Pancreas (tissue), 10 donors: ENCODE measurements at regions not wholly inside any gene's neighbourhood (a gene's known extent, or its start where the extent isn't known, plus 50 kb on each side); places are given as distances from the start of the nearest gene placed in this dataset.

ENCODE experiments used
- ATAC-seq, 4 donors: fragments of 200-7000 bp; cut with Tn5 transposase; one replicate each; pipeline versions ENCODE4 v1.8.0 to v1.9.1; 2020; ENCODE audit warnings: mild to moderate bottlenecking in 4 of 4, moderate library complexity in 4 of 4
- DNase-seq, 6 donors: peaks; one replicate each; pipeline ENCODE4 v3.0.0-alpha.2; 2020
- FAIRE-seq: peaks from 2 replicates; lab custom pipeline; 2012; peaks lifted over from hg19 to GRCh38; lab: Jason Lieb, UNC
- H3K27ac ChIP-seq, 4 donors: fragments of 200-600 bp; sonication (generic); 1 replicate in 3 of 4; 2 replicates in 1 of 4; pipeline versions ENCODE4 v1.5.0 to v1.8.0; 2020
- H3K27me3 ChIP-seq, 4 donors: fragments of 200-600 bp; one replicate each; pipeline ENCODE4 v1.8.0; 2021
- H3K36me3 ChIP-seq, 3 donors: fragments of 200-600 bp; sonication (generic) in 1 of 3; one replicate each; pipeline versions ENCODE4 v1.5.0 to v1.8.0; 2020 to 2021
- H3K4me1 ChIP-seq, 3 donors: fragments of 200-600 bp; one replicate each; pipeline ENCODE4 v1.8.0; 2021
- H3K4me3 ChIP-seq, 4 donors: fragments of 200-600 bp; sonication (generic) in 2 of 4; one replicate each; pipeline versions ENCODE4 v1.5.0 to v1.8.0; 2020 to 2021
- H3K9me3 ChIP-seq, 4 donors: fragments of 200-600 bp; one replicate each; pipeline ENCODE4 v1.8.0; 2021
- WGBS, 2 donors: extraction: QIAGEN DNeasy Blood & Tissue Kit; methylation state at CpG; one replicate each; pipeline ENCODE4 v1.1.7; 2013; 5-methylcytosine and 5-hydroxymethylcytosine counted together
- intact Hi-C, 3 donors: fragments of 100-400 bp; cut with DNase I; formaldehyde crosslinking; loops; one replicate each; pipeline versions ENCODE4 v1.11.1 to v1.14.2; 2022
- TF ChIP-seq, protein P1 (sequence below), 4 donors: fragments of 200-600 bp; sonication (generic) in 3 of 4; IDR thresholded peaks; one replicate each; pipeline versions ENCODE4 v1.5.0 to v1.8.0; 2021; ENCODE audit warnings: antibody characterized with exemption in 4 of 4
- donor health status: healthy with polysubstance abuse.
- donor health status: DM: no; HTN: no; CAD: no; lungs with moderate emphysema.
- donor health status: DM: no; HTN: no; CAD: no.
- donor health status: control.
- donor health status: control.
- donor health status: Bipolar disorder and iron deficiency.
- donor health status: DM: yes; HTN: yes; CAD: no.
- donor health status: DM: no; HTN: no; CAD: no.
- donor health status: DM: no; HTN: no; CAD: no.
- donor health status: DM: yes; HTN: yes; CAD: no.

DNA sequence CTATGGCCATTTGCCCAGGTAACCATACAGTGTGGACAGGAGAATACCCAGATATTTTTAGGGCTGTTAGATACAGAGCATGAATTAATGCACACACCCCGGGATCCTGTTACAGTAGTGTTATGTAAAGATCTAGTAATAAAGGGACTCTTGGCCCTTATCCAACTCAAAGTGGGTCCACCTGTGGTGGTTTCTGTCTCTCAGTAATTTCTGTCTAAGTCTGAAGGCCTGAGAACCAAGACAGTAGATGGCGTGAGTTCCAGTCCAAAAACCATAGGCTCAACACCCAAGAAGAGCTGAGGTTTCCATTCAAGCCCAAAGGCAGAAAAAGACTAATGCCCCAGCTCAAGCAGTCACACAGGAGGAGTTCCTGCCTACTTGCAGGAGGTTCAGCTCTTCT lies 277.7 kb downstream of the ZEB1 start:
- H3K27me3 ChIP-seq: no peaks in the 10 kb centered on the region
- no peaks in the 10 kb centered on the region for H3K4me1 ChIP-seq
- WGBS, 2 donors: 90 to 95% methylated on average over 2 of the region's 2 CpGs
- no peak for ATAC-seq
- H3K27ac ChIP-seq: no peak overlapping the region
- H3K4me3 ChIP-seq: no peak overlapping the region
- TF ChIP-seq, protein P1, sequence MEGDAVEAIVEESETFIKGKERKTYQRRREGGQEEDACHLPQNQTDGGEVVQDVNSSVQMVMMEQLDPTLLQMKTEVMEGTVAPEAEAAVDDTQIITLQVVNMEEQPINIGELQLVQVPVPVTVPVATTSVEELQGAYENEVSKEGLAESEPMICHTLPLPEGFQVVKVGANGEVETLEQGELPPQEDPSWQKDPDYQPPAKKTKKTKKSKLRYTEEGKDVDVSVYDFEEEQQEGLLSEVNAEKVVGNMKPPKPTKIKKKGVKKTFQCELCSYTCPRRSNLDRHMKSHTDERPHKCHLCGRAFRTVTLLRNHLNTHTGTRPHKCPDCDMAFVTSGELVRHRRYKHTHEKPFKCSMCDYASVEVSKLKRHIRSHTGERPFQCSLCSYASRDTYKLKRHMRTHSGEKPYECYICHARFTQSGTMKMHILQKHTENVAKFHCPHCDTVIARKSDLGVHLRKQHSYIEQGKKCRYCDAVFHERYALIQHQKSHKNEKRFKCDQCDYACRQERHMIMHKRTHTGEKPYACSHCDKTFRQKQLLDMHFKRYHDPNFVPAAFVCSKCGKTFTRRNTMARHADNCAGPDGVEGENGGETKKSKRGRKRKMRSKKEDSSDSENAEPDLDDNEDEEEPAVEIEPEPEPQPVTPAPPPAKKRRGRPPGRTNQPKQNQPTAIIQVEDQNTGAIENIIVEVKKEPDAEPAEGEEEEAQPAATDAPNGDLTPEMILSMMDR (IDR thresholded peaks at IDR 0.05): no peak
- no peaks in the 10 kb centered on the region for H3K9me3 ChIP-seq
- intact Hi-C loops: no loop called here
- DNase-seq: no peak
- no peak for FAIRE-seq
- no peaks in the 10 kb centered on the region for H3K36me3 ChIP-seq

DNA sequence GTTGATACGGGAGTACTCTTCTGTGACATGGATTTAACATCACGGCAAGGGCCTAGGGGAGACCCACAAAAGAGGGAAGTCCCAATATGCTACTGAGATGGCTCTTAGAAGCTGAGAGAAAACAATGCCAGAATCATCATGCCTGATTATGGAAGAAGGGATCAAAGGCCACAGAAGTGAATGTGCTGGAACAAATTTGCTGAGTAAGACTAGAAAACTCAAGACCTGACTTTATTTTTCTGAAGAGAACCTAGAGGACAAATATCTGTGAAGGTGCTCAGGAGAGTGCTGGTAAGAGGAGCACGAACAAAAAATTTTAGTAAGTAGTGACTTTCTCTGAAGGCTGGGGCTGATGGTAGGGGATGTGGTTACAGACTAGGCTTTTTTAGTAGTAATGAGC lies 277.0 kb downstream of the ZEB1 start:
- Histone ChIP-seq H3K4me3 (no peak overlapping the region), H3K36me3 (no peaks in the 10 kb centered on the region), H3K9me3 (no peaks in the 10 kb centered on the region), H3K4me1 (no peaks in the 10 kb centered on the region), H3K27me3 (no peaks in the 10 kb centered on the region), H3K27ac (no peak overlapping the region)
- ATAC-seq (no peak), DNase-seq (no peak), FAIRE-seq (no peak)
- intact Hi-C loops: no loop called here
- TF ChIP-seq, protein P1 (IDR thresholded peaks at IDR 0.05): no peak
- 39 to 79% methylated on average over 3 of the region's 3 CpGs for WGBS, 2 donors

DNA sequence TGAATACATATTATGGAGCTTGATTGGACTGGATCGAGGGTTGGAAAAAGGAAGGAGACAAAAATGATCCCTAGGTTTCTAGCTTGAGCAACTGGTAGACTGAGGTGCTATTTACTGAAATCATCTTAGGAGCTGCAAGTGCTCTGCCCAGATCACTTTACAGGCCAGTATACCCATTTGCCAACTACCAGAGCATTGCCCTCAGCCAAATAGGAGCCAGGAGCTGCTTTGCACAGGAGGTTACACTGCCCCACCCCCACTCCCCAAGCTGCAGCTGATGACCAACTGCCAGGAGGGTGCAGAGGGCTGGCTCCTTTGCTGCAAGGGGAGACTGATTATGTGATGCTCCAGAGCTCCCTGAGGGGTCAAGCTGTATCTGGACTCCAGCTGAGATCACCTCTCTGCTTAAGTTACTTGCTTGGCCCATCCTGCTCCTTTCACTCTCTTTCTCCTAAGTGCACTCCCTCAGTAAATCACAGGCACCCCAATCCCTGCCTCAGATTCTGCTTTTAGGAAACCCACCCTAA lies 275.4 kb downstream of the ZEB1 start:
- DNase-seq (no peak), FAIRE-seq (no peak), ATAC-seq (no peak)
- H3K9me3 ChIP-seq: no peaks in the 10 kb centered on the region
- no peak overlapping the region for H3K4me3 ChIP-seq
- no peaks in the 10 kb centered on the region for H3K27me3 ChIP-seq
- H3K36me3 ChIP-seq: no peaks in the 10 kb centered on the region
- H3K27ac ChIP-seq: no peak overlapping the region
- TF ChIP-seq, protein P1 (IDR thresholded peaks at IDR 0.05): no peak
- no peaks in the 10 kb centered on the region for H3K4me1 ChIP-seq
- intact Hi-C loops: no loop called here
- WGBS, 2 donors: 77 to 81% methylated on average over 1 of the region's 1 CpG

DNA sequence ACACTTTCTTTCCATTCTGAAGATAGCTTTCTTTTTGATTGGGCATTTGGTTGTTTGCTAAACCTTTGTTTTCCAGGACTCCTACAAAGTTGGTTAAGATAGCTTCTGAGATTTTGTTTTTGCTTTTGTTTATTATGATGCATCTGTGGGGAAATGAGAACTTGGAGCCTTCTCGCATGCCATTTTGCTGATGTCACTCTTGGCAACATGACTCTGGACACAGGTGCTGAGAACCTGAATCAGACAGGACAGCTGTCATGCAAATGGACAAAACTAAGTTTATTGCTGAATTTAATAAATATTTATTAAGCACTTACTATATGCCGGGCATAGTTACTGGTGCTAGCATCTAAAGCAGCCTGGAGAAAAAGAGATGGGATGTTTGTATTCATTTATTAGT lies 274.1 kb downstream of the ZEB1 start:
- intact Hi-C loops: no loop called here
- no peaks in the 10 kb centered on the region for H3K36me3 ChIP-seq
- TF ChIP-seq, protein P1 (IDR thresholded peaks at IDR 0.05): no peak
- no peak for FAIRE-seq
- no peaks in the 10 kb centered on the region for H3K9me3 ChIP-seq
- ATAC-seq: no peak
- DNase-seq: no peak
- no peak overlapping the region for H3K27ac ChIP-seq
- no peak overlapping the region for H3K4me3 ChIP-seq
- H3K4me1 ChIP-seq: no peaks in the 10 kb centered on the region
- no peaks in the 10 kb centered on the region for H3K27me3 ChIP-seq
- 67 to 79% methylated on average over 2 of the region's 2 CpGs for WGBS, 2 donors

DNA sequence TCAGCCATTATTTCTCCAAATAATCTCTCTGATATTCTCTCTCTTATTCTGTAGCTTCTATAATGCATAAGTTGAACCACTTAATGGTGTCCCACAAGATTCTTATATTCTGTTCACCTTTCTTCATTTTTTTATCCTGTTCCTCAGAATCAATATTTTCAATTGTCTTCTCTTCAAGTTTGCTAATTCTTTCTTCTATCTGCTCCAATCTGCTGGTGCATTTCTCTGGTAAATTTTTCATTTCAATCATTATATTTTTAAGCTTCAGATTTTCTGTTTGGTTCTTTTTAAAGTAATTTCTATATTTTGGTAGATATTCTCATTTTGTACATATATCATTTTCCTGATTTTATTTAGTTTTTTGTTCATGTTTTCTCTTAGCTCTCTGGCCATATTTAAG lies 272.6 kb downstream of the ZEB1 start:
- TF ChIP-seq, protein P1 (IDR thresholded peaks at IDR 0.05): no peak
- Histone ChIP-seq H3K9me3 (no peaks in the 10 kb centered on the region), H3K4me3 (no peak overlapping the region), H3K27me3 (no peaks in the 10 kb centered on the region), H3K4me1 (no peaks in the 10 kb centered on the region), H3K36me3 (no peaks in the 10 kb centered on the region), H3K27ac (no peak overlapping the region)
- DNase-seq (no peak), FAIRE-seq (no peak), ATAC-seq (no peak)
- intact Hi-C loops: no loop called here
